GM12864 (cell line): ENCODE measurements at regions not wholly inside any gene's neighbourhood (a gene's known extent, or its start where the extent isn't known, plus 50 kb on each side); places are given as distances from the start of the nearest gene placed in this dataset.
"Not testable (repeated sequence)": the region's sequence is repeated elsewhere in the genome, so short reads cannot be mapped to it uniquely, and the experiment has no call there.

Source experiments
- DNase-seq: peaks from one replicate; pipeline ENCODE4 v3.0.0-alpha.2; 2011; ENCODE audit warnings: low read depth
- H3K4me3 ChIP-seq: 2 replicates; pipeline ENCODE4 v1.5.1; 2011; ENCODE audit warnings: mild to moderate bottlenecking, low read depth, low read length, control low read depth
- CTCF ChIP-seq: IDR thresholded peaks from 2 replicates; pipeline ENCODE4 v1.5.1; 2011; ENCODE audit warnings: low read depth, mild to moderate bottlenecking, moderate library complexity, low read length, control low read depth, inconsistent platforms; ENCODE audit errors: missing control alignments

GRCh38 chr7:81186691-81187090 lies 267.8 kb upstream of the SEMA3C start:
- DNase-seq = no peak
- H3K4me3 ChIP-seq = no peak overlapping the region
- no peak for TF ChIP-seq CTCF

- no peak overlapping the region for H3K4me3 ChIP-seq
- no peak for DNase-seq
- TF ChIP-seq CTCF = no peak
Observed at GRCh38 chr7:81185072-81185471, 266.2 kb upstream of the SEMA3C start.

GRCh38 chr7:81183326-81183725 lies 264.5 kb upstream of the SEMA3C start:
- no peak overlapping the region for H3K4me3 ChIP-seq
- no peak for DNase-seq
- TF ChIP-seq CTCF = no peak

- DNase-seq, H3K4me3 ChIP-seq: not testable (repeated sequence)
Observed at GRCh38 chr7:81182056-81182455, 263.2 kb upstream of the SEMA3C start.

GRCh38 chr7:81181066-81181465 lies 262.2 kb upstream of the SEMA3C start:
- H3K4me3 ChIP-seq = no peak overlapping the region
- DNase-seq = no peak
- no peak for TF ChIP-seq CTCF

GRCh38 chr7:81180573-81180972 lies 261.7 kb upstream of the SEMA3C start:
- no peak for TF ChIP-seq CTCF
- no peak overlapping the region for H3K4me3 ChIP-seq
- no peak for DNase-seq

- TF ChIP-seq CTCF = no peak
- DNase-seq = no peak
- no peak overlapping the region for H3K4me3 ChIP-seq
Observed at GRCh38 chr7:81175275-81175940, 256.6 kb upstream of the SEMA3C start.
